Central memory CD8-positive, alpha-beta T cell (primary cell): ENCODE measurements at regions not wholly inside any gene's neighbourhood (a gene's known extent, or its start where the extent isn't known, plus 50 kb on each side); places are given as distances from the start of the nearest gene placed in this dataset.

Experiments
- ATAC-seq: fragments of 150-1000 bp; cut with Tn5 transposase; replicated peaks from 2 replicates; pipeline ENCODE4 v1.10.0; 2022; ENCODE audit warnings: mild to moderate bottlenecking, moderate FRiP score, moderate number of reproducible peaks; ENCODE audit not compliant: poor library complexity, severe bottlenecking; ENCODE audit errors: extremely low read depth
- DNase-seq, 2 donors: peaks; one replicate each; pipeline ENCODE4 v3.0.0; 2021; ENCODE audit warnings: low spot score in 2 of 2
- H3K27ac Mint-ChIP-seq: one replicate; pipeline ENCODE4 v1.8.0; 2022; ENCODE audit warnings: low read depth, mild to moderate bottlenecking, moderate library complexity, mixed read lengths
- H3K27me3 Mint-ChIP-seq: one replicate; pipeline ENCODE4 v1.8.0; 2022; ENCODE audit warnings: mixed read lengths
- H3K36me3 Mint-ChIP-seq: one replicate; pipeline ENCODE4 v1.8.0; 2022; ENCODE audit warnings: mild to moderate bottlenecking, moderate library complexity, mixed read lengths; ENCODE audit not compliant: insufficient read depth
- H3K4me1 Mint-ChIP-seq: one replicate; pipeline ENCODE4 v1.8.0; 2022; ENCODE audit warnings: mixed read lengths
- H3K4me3 Mint-ChIP-seq: one replicate; pipeline ENCODE4 v1.8.0; 2022; ENCODE audit warnings: mild to moderate bottlenecking, moderate library complexity, mixed read lengths
- H3K9me3 Mint-ChIP-seq: one replicate; pipeline ENCODE4 v1.8.0; 2022; ENCODE audit warnings: mixed read lengths

DNA sequence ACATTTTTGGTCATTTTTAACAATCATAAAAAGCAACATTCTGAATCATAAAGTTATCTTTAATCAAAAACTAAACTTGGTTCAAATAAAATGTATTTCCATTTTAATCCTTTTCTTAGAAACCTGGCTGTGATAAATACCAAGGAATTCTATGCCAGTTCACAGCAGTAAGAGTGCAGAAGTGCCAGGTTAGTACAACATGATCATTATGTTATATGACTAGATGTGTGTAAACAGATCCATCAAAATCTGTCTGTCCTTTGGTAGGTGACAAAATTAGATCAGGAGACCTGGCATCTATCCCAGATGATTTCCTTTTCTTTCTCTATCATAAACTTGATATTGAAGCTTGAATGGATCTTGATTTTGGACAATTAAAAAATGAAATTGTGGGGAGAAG, 200.6 kb upstream of the STXBP6 start:
- H3K27me3 Mint-ChIP-seq = peaks cover 11% of the 10 kb centered on the region
- peaks cover 2% of the 10 kb centered on the region for H3K36me3 Mint-ChIP-seq
- no peaks in the 10 kb centered on the region for H3K4me1 Mint-ChIP-seq
- no peak overlapping the region for H3K27ac Mint-ChIP-seq
- no peak overlapping the region for H3K4me3 Mint-ChIP-seq
- H3K9me3 Mint-ChIP-seq = no peaks in the 10 kb centered on the region
- ATAC-seq (no peak), DNase-seq (no peak)

DNA sequence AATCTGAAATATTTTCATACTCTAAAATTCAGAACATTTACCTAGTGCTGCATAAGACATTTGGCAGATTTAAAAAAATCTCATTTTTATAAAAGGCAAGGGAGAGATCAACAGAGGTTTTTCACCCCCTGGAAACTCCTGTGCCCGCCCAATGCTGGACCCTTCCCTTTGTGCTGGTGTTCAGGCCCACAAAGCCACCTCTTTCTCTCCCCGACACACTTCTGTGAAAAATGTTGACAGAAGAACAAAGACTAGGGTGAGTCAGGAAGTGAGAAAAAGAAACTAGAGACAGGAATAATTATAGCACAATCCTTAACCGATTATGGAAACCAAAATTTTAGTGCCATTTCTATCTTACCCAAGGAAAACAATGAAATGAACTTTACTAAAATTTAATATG, 197.7 kb upstream of the STXBP6 start:
- Mint-ChIP-seq H3K4me1 (no peaks in the 10 kb centered on the region), H3K27me3 (peaks cover 14% of the 10 kb centered on the region), H3K9me3 (peaks cover 5% of the 10 kb centered on the region), H3K36me3 (peaks cover 2% of the 10 kb centered on the region), H3K4me3 (no peak overlapping the region), H3K27ac (no peak overlapping the region)
- ATAC-seq (no peak), DNase-seq (no peak)

DNA sequence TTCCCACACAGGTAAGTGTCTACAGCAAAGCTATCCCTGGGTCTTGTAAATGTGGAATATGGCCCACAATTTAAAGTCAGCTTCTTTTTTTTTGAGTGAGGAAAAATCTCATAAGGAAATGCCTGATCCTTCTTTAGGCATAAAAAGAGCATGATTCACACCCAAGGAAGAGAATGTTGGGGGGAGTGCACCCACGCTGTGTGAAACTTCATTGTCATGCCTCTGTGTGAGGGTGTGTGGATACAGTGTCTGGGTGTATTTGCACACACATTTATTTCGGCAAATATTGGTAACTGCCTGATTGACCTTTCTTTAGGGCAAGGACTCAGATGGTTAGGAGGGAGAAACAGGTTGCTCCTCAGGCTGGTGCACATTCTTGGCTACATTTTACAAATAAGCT, 196.8 kb upstream of the STXBP6 start:
- H3K9me3 Mint-ChIP-seq = peaks cover 5% of the 10 kb centered on the region
- peaks cover 2% of the 10 kb centered on the region for H3K36me3 Mint-ChIP-seq
- H3K4me3 Mint-ChIP-seq = no peak overlapping the region
- DNase-seq = no peak
- H3K4me1 Mint-ChIP-seq = no peaks in the 10 kb centered on the region
- no peak for ATAC-seq
- peaks cover 14% of the 10 kb centered on the region for H3K27me3 Mint-ChIP-seq
- no peak overlapping the region for H3K27ac Mint-ChIP-seq

DNA sequence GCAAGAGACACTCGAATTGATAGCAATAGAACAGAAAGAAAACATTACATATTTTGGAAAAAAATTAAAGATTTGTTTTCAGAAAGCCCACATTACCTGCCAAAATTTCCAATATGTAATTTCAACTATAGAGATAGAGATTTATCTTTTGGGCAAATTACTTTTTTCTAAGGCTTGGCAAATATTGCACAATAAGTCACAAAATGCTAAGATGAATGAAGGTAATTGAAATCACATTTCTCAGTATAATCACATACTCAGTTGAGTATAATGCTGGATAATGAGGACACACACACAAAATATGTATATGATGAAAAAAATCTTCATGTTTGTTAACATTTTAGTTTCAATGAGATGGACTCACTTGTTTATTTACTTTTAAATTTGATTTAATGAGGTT, 189.2 kb upstream of the STXBP6 start:
- Mint-ChIP-seq H3K4me3 (no peak overlapping the region), H3K4me1 (no peaks in the 10 kb centered on the region), H3K27me3 (peaks cover 23% of the 10 kb centered on the region), H3K36me3 (no peaks in the 10 kb centered on the region), H3K9me3 (no peaks in the 10 kb centered on the region), H3K27ac (no peak overlapping the region)
- ATAC-seq (no peak), DNase-seq (no peak)

DNA sequence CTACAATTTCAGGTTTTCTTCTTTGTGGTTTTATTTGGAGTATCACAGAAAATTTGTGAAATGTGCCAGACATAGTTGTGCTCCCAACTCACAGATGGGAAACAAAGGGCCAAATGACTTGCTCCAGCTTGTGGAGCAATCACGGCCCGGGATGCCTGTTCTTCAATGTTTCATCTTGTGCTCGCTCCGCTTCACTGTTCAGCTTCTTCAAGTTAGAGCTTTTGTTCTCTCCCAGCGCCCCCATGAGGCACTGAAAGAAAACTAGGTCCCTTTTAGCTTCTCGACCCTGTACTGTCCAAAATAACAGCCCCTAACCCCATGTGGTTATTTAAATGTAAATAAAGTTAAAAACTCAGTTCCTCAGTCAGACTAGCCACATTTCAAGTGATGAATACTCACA, 187.9 kb upstream of the STXBP6 start:
- ATAC-seq = no peak
- H3K36me3 Mint-ChIP-seq = no peaks in the 10 kb centered on the region
- H3K9me3 Mint-ChIP-seq = no peaks in the 10 kb centered on the region
- H3K4me1 Mint-ChIP-seq = no peaks in the 10 kb centered on the region
- H3K27me3 Mint-ChIP-seq = peaks cover 21% of the 10 kb centered on the region
- no peak overlapping the region for H3K27ac Mint-ChIP-seq
- H3K4me3 Mint-ChIP-seq = no peak overlapping the region
- DNase-seq = no peak

DNA sequence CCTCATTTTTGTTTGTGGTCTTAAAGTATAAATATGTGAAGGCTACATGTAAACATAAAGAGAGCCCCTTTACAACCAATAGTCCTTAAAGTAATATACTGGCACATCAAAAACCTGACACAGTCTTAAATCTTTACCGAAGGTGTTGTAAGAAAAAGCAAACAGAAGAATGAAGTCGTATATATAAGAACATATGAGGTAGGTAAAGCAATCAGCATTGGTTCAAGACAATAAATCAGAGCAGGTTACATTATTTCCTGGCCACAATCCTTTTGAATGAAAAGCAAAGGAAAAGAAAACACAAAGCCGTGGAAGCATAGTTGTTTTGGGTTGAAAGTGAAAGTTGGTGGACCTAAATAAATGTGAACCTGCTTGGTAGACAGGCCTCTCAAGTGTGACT, 183.7 kb upstream of the STXBP6 start:
- ATAC-seq (no peak), DNase-seq (no peak)
- H3K9me3 Mint-ChIP-seq = no peaks in the 10 kb centered on the region
- no peak overlapping the region for H3K27ac Mint-ChIP-seq
- no peaks in the 10 kb centered on the region for H3K36me3 Mint-ChIP-seq
- H3K27me3 Mint-ChIP-seq = peaks cover 25% of the 10 kb centered on the region
- H3K4me1 Mint-ChIP-seq = no peaks in the 10 kb centered on the region
- H3K4me3 Mint-ChIP-seq = no peak overlapping the region

DNA sequence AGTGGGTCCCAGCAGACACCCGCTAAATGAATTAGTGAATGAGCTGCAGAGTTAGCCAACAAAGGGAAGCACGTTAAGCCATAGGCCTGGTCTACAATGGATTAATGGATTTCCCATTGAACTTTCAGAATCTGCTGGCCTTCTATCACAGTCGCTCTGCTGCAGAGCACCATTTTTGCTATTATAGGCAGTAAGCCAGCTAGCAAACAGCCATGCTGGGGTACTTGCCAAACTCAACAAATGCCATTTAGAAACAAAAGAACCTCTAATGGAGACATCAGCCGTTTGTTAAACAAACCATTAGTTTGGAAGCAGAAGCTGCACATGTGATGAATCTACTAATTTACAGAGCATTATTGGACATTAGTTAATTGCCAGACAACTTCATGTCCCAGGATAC, 181.1 kb upstream of the STXBP6 start:
- Mint-ChIP-seq H3K36me3 (no peaks in the 10 kb centered on the region), H3K27me3 (peaks cover 21% of the 10 kb centered on the region), H3K9me3 (no peaks in the 10 kb centered on the region), H3K4me1 (no peaks in the 10 kb centered on the region), H3K4me3 (no peak overlapping the region), H3K27ac (no peak overlapping the region)
- ATAC-seq = no peak
- DNase-seq = no peak

DNA sequence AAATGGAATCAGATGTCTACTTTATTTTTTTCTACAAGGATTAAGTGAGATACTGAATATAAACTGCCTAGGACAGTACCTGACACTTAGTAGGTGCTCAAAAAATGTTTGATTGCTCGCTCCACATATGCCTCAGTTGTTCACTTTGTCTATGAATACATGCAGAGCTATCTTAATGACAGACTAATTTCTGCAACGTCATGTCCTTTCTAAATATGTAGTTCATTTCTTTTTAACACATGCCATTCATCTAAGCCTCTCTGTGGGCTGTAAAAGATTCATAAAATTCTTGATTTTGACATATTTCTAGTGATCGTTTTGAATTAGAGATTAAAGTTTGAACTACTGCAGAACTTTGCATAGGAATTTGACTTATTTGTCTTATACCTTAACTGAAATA, 176.3 kb upstream of the STXBP6 start:
- no peak overlapping the region for H3K4me3 Mint-ChIP-seq
- peaks cover 54% of the 10 kb centered on the region for H3K27me3 Mint-ChIP-seq
- no peaks in the 10 kb centered on the region for H3K4me1 Mint-ChIP-seq
- no peaks in the 10 kb centered on the region for H3K9me3 Mint-ChIP-seq
- DNase-seq = no peak
- peaks cover 2% of the 10 kb centered on the region for H3K36me3 Mint-ChIP-seq
- ATAC-seq = no peak
- H3K27ac Mint-ChIP-seq = no peak overlapping the region

DNA sequence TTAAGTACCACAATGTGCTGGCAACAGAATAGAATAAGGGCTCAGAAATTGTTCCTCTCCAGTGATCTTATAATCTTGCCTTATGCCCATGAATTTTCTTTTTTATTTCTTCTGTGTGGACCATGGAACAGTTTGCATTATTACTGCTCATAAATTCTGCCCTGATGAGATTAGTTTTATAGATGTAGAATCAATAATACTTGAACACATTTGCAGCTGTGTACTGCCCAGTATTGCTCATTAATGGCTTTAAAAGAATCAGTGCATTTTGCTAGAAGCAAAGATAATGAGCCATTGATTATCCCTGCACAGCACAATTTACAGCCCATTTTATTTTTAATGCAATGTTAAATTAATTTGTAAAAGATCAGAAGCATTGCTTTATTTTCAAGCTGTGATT, 172.3 kb upstream of the STXBP6 start:
- Mint-ChIP-seq H3K36me3 (peaks cover 2% of the 10 kb centered on the region), H3K27ac (no peak overlapping the region), H3K4me3 (no peak overlapping the region), H3K4me1 (no peaks in the 10 kb centered on the region), H3K27me3 (peaks cover 58% of the 10 kb centered on the region), H3K9me3 (no peaks in the 10 kb centered on the region)
- no peak for DNase-seq
- no peak for ATAC-seq

DNA sequence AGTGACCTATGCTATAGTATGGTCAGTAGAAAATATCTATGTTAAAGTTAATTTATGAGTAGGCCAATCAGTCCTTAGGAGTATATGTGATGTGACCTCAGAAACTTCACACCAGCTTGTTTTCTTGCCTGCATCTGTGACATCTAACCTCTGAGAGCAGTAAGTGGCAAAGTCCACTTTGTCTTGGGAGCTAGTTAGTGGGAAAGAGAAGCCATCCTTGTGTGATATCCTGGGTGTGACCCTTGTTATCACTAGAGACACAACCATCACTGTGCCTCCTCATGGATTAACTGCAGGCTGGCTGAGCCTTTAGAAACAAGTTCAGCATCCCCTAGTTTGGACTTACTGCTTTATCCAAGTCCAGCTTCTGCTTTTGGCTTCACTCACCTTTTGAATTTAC, 170.6 kb upstream of the STXBP6 start:
- ATAC-seq (no peak), DNase-seq (no peak)
- Mint-ChIP-seq H3K9me3 (no peaks in the 10 kb centered on the region), H3K27me3 (peaks cover 48% of the 10 kb centered on the region), H3K36me3 (peaks cover 2% of the 10 kb centered on the region), H3K4me1 (no peaks in the 10 kb centered on the region), H3K27ac (no peak overlapping the region), H3K4me3 (no peak overlapping the region)

DNA sequence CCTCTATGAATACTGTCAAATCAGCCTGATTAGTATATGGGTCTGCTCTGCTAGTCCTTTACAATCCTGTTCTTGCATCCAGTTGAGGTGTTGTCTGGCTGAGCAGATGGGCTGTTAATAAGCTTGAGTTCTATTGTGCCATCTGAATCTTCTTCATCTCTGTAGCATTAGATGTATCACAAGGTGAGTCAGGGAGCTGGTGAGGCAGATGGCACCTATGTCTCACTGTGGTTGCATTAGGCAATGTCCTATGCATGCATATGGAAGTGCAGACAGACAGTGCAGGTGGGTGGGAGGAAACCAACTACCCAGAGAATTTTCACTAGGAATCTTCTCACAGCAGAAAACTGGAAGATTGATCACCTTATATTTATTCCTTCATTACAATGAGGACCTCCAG, 165.7 kb upstream of the STXBP6 start:
- no peaks in the 10 kb centered on the region for H3K4me1 Mint-ChIP-seq
- DNase-seq = no peak
- no peak overlapping the region for H3K27ac Mint-ChIP-seq
- H3K36me3 Mint-ChIP-seq = no peaks in the 10 kb centered on the region
- H3K27me3 Mint-ChIP-seq = peaks cover 35% of the 10 kb centered on the region
- H3K9me3 Mint-ChIP-seq = no peaks in the 10 kb centered on the region
- ATAC-seq = no peak
- H3K4me3 Mint-ChIP-seq = no peak overlapping the region

DNA sequence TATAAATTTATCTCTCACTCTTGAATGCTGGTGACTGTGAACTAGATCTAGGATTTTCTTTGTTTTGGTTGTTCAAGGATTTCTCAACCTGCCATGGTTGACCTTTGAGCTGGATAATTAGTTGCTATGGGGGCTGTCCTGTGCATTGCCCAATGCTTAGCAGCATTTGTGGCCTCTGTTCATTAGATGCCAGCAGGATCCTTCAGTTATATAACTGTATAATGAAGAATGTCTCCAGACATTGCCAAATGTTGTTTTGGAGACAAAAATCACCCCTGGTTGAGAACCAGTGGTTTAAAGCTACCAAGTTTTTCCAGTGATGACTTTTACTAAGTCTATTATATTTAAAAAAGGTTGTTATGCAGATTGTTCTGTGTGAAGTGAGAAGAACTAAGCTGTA, 147.9 kb upstream of the STXBP6 start:
- ATAC-seq = no peak
- H3K4me3 Mint-ChIP-seq = no peak overlapping the region
- H3K27me3 Mint-ChIP-seq = peaks cover 47% of the 10 kb centered on the region
- H3K27ac Mint-ChIP-seq = no peak overlapping the region
- peaks cover 17% of the 10 kb centered on the region for H3K9me3 Mint-ChIP-seq
- DNase-seq = no peak
- H3K4me1 Mint-ChIP-seq = no peaks in the 10 kb centered on the region
- H3K36me3 Mint-ChIP-seq = peaks cover 2% of the 10 kb centered on the region

DNA sequence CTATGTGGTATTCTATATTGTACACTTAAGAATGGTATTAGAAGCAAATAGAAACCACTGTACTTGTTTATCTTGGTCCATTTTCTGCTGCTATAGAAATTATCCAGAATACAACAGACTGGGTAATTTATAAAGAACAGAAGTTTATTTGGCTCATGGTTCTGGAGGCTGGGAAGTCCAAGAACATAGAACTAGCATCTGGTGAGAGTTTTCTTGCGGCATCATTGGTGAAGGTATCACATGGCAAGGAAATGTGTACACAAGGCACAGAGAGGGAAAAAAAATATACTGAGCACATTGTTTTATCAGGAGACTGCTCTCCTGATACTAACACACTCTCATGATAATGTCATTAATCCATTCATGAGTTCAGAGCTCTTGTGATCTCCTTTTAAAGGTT, 130.3 kb upstream of the STXBP6 start:
- H3K4me3 Mint-ChIP-seq = no peak overlapping the region
- H3K27me3 Mint-ChIP-seq = peaks cover 67% of the 10 kb centered on the region
- peaks cover 12% of the 10 kb centered on the region for H3K9me3 Mint-ChIP-seq
- no peaks in the 10 kb centered on the region for H3K36me3 Mint-ChIP-seq
- no peak overlapping the region for H3K27ac Mint-ChIP-seq
- no peak for ATAC-seq
- DNase-seq = no peak
- H3K4me1 Mint-ChIP-seq = no peaks in the 10 kb centered on the region

DNA sequence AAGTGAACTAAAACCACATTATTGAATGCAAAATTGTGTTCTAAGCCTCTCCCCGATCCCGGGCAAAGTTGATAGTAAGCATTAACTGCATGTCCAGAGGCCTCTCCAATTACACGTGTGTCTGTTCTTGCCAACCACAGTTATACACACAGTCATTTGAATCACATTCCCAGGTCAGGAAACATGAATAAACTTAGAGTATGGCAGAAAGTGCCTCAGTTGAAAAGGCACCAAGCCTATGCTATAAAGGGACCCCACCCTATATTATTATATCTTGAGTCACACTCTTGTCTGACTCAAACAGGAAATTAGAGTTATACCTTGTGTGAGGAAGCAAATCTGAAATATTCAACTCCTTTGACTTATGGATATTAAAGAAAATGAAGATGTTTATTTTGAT, 128.3 kb upstream of the STXBP6 start:
- no peak overlapping the region for H3K27ac Mint-ChIP-seq
- ATAC-seq (no peak), DNase-seq (no peak)
- no peaks in the 10 kb centered on the region for H3K36me3 Mint-ChIP-seq
- peaks cover 6% of the 10 kb centered on the region for H3K9me3 Mint-ChIP-seq
- H3K4me3 Mint-ChIP-seq = no peak overlapping the region
- H3K27me3 Mint-ChIP-seq = peaks cover 52% of the 10 kb centered on the region
- no peaks in the 10 kb centered on the region for H3K4me1 Mint-ChIP-seq
